Liver (tissue), 8 donors: ENCODE measurements at regions not wholly inside any gene's neighbourhood (a gene's known extent, or its start where the extent isn't known, plus 50 kb on each side); places are given as distances from the start of the nearest gene placed in this dataset.

Experiments used
- DNase-seq: peaks from one replicate; pipeline ENCODE4 v3.0.0-alpha.2; 2017; ENCODE audit warnings: low spot score
- H3K27ac ChIP-seq, 2 donors: one replicate each; pipeline ENCODE4 v1.7.0; 2013; ENCODE audit warnings: inconsistent platforms in 2 of 2, low read length in 2 of 2, control low read depth in 1 of 2, low read depth in 1 of 2, mild to moderate bottlenecking in 1 of 2
- H3K27me3 ChIP-seq, 4 donors: one replicate each; pipeline versions ENCODE4 v1.6.1 to v1.7.0; 2013; ENCODE audit warnings: low read length in 3 of 4, inconsistent platforms in 1 of 4, mild to moderate bottlenecking in 1 of 4, moderate library complexity in 1 of 4; ENCODE audit not compliant: control insufficient read depth in 4 of 4, insufficient read depth in 4 of 4
- H3K36me3 ChIP-seq, 4 donors: one replicate each; pipeline versions ENCODE4 v1.6.1 to v1.7.0; 2013; ENCODE audit warnings: low read length in 3 of 4, mild to moderate bottlenecking in 3 of 4, low read depth in 1 of 4, moderate library complexity in 1 of 4; ENCODE audit not compliant: control insufficient read depth in 4 of 4, insufficient read depth in 3 of 4
- H3K4me1 ChIP-seq, 4 donors: one replicate each; pipeline versions ENCODE4 v1.6.1 to v1.7.0; 2013; ENCODE audit warnings: low read length in 3 of 4, mild to moderate bottlenecking in 3 of 4, moderate library complexity in 1 of 4; ENCODE audit not compliant: control insufficient read depth in 4 of 4, insufficient read depth in 4 of 4
- H3K4me3 ChIP-seq, 3 donors: one replicate each; pipeline versions ENCODE4 v1.6.1 to v1.7.0; 2013; ENCODE audit warnings: low read length in 3 of 3, control low read depth in 1 of 3, low read depth in 1 of 3, mild to moderate bottlenecking in 1 of 3
- H3K9ac ChIP-seq, 2 donors: one replicate each; pipeline ENCODE4 v1.7.0; 2013; ENCODE audit warnings: low read length in 2 of 2, mild to moderate bottlenecking in 2 of 2, moderate library complexity in 2 of 2, control low read depth in 1 of 2, low read depth in 1 of 2
- H3K9me3 ChIP-seq, 4 donors: one replicate each; pipeline versions ENCODE4 v1.6.1 to v1.7.0; 2013; ENCODE audit warnings: low read length in 3 of 4; ENCODE audit not compliant: control insufficient read depth in 4 of 4
- CTCF ChIP-seq: fragments of 150-350 bp; IDR thresholded peaks from 2 replicates; pipeline ENCODE4 v1.5.1; 2017; ENCODE audit warnings: improper control_type of control experiment, low read depth, low read length; ENCODE audit not compliant: missing input control
- EGR1 ChIP-seq, 2 donors: IDR thresholded peaks; 2 replicates each; pipeline ENCODE4 v1.6.1; 2016 to 2018; ENCODE audit warnings: antibody characterized with exemption in 2 of 2, low read depth in 2 of 2
- FOXA1 ChIP-seq: IDR thresholded peaks from 2 replicates; pipeline ENCODE4 v1.6.1; 2016; ENCODE audit warnings: antibody characterized with exemption
- FOXA2 ChIP-seq: IDR thresholded peaks from 2 replicates; pipeline ENCODE4 v1.6.1; 2016; ENCODE audit warnings: antibody characterized with exemption
- GABPA ChIP-seq, 2 donors: IDR thresholded peaks in 1 of 2; conservative IDR thresholded peaks in 1 of 2; 2 replicates each; pipeline ENCODE4 v1.6.1; 2016; ENCODE audit warnings: antibody characterized with exemption in 2 of 2, mild to moderate bottlenecking in 1 of 2, moderate library complexity in 1 of 2
- HNF4A ChIP-seq, 2 donors: conservative IDR thresholded peaks; 2 replicates each; pipeline ENCODE4 v1.6.1; 2016; ENCODE audit warnings: antibody characterized with exemption in 2 of 2, mild to moderate bottlenecking in 2 of 2
- HNF4G ChIP-seq: IDR thresholded peaks from 2 replicates; pipeline ENCODE4 v1.6.1; 2016; ENCODE audit warnings: antibody characterized with exemption
- JUND ChIP-seq, 2 donors: IDR thresholded peaks; 2 replicates each; pipeline ENCODE4 v1.6.1; 2016; ENCODE audit warnings: antibody characterized with exemption in 2 of 2
- MAX ChIP-seq: IDR thresholded peaks from 2 replicates; pipeline ENCODE4 v1.6.1; 2016; ENCODE audit warnings: antibody characterized with exemption
- NR2F2 ChIP-seq: IDR thresholded peaks from 2 replicates; pipeline ENCODE4 v1.6.1; 2016; ENCODE audit warnings: antibody characterized with exemption
- RAD21 ChIP-seq, 2 donors: IDR thresholded peaks; 2 replicates each; pipeline ENCODE4 v1.6.1; 2016; ENCODE audit warnings: antibody characterized with exemption in 2 of 2, mild to moderate bottlenecking in 2 of 2
- RXRA ChIP-seq, 2 donors: IDR thresholded peaks; 2 replicates each; pipeline ENCODE4 v1.6.1; 2017 to 2018; ENCODE audit warnings: antibody characterized with exemption in 2 of 2, mild to moderate bottlenecking in 1 of 2
- SP1 ChIP-seq: IDR thresholded peaks from 2 replicates; pipeline ENCODE4 v1.6.1; 2018; ENCODE audit warnings: antibody characterized with exemption, mild to moderate bottlenecking
- TAF1 ChIP-seq: conservative IDR thresholded peaks from 2 replicates; pipeline ENCODE4 v1.6.1; 2016; ENCODE audit warnings: antibody characterized with exemption, mild to moderate bottlenecking
- YY1 ChIP-seq: IDR thresholded peaks from 2 replicates; pipeline ENCODE4 v1.6.1; 2016; ENCODE audit warnings: antibody characterized with exemption, mild to moderate bottlenecking
- ZBTB33 ChIP-seq: IDR thresholded peaks from 2 replicates; pipeline ENCODE4 v1.6.1; 2016; ENCODE audit warnings: antibody characterized with exemption
- WGBS: extraction: QIAGEN DNeasy Blood & Tissue Kit; methylation state at CpG from one replicate; pipeline ENCODE4 v1.1.7; 2013; 5-methylcytosine and 5-hydroxymethylcytosine counted together
- TF ChIP-seq, protein P1 (sequence below): IDR thresholded peaks from 2 replicates; pipeline ENCODE4 v1.6.1; 2016; ENCODE audit warnings: antibody characterized with exemption, mild to moderate bottlenecking
- TF ChIP-seq, protein P2 (sequence below): IDR thresholded peaks from 2 replicates; pipeline ENCODE4 v1.6.1; 2016; ENCODE audit warnings: antibody characterized with exemption
- donor health status: healthy.
- donor health status: healthy.
- donor health status: healthy.
- donor health status: healthy.
- donor health status: healthy.

GRCh38 chr3:28669870-28670269 is 321.2 kb upstream of the AZI2 start:
- no peak overlapping the region for H3K9ac ChIP-seq
- TF ChIP-seq RAD21 (IDR thresholded peaks at IDR 0.05) (no peak), EGR1 (IDR thresholded peaks at IDR 0.05; ENCODE audit: low read depth in 2 of 2) (no peak), FOXA2 (no peak), FOXA1 (no peak), JUND (IDR thresholded peaks at IDR 0.05) (no peak), CTCF (no peak), MAX (no peak), SP1 (no peak), NR2F2 (no peak), RXRA (IDR thresholded peaks at IDR 0.05) (no peak), YY1 (no peak), TAF1 (no peak), HNF4A (conservative IDR thresholded peaks at IDR 0.05) (no peak), ZBTB33 (no peak), GABPA (IDR thresholded peaks at IDR 0.05 in 1 of 2, conservative IDR thresholded peaks at IDR 0.05 in 1 of 2) (no peak), HNF4G (no peak)
- TF ChIP-seq, protein P1, sequence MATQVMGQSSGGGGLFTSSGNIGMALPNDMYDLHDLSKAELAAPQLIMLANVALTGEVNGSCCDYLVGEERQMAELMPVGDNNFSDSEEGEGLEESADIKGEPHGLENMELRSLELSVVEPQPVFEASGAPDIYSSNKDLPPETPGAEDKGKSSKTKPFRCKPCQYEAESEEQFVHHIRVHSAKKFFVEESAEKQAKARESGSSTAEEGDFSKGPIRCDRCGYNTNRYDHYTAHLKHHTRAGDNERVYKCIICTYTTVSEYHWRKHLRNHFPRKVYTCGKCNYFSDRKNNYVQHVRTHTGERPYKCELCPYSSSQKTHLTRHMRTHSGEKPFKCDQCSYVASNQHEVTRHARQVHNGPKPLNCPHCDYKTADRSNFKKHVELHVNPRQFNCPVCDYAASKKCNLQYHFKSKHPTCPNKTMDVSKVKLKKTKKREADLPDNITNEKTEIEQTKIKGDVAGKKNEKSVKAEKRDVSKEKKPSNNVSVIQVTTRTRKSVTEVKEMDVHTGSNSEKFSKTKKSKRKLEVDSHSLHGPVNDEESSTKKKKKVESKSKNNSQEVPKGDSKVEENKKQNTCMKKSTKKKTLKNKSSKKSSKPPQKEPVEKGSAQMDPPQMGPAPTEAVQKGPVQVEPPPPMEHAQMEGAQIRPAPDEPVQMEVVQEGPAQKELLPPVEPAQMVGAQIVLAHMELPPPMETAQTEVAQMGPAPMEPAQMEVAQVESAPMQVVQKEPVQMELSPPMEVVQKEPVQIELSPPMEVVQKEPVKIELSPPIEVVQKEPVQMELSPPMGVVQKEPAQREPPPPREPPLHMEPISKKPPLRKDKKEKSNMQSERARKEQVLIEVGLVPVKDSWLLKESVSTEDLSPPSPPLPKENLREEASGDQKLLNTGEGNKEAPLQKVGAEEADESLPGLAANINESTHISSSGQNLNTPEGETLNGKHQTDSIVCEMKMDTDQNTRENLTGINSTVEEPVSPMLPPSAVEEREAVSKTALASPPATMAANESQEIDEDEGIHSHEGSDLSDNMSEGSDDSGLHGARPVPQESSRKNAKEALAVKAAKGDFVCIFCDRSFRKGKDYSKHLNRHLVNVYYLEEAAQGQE: no peak
- TF ChIP-seq, protein P2, sequence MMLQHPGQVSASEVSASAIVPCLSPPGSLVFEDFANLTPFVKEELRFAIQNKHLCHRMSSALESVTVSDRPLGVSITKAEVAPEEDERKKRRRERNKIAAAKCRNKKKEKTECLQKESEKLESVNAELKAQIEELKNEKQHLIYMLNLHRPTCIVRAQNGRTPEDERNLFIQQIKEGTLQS: no peak
- no peaks in the 10 kb centered on the region for H3K9me3 ChIP-seq
- no peak overlapping the region for H3K27ac ChIP-seq
- WGBS: 92% methylated on average over 2 of the region's 2 CpGs
- peaks cover 0 to 10% (median 7%) of the 10 kb centered on the region in 4 donors for H3K4me1 ChIP-seq
- DNase-seq: no peak
- H3K4me3 ChIP-seq: no peak overlapping the region
- H3K36me3 ChIP-seq: no peaks in the 10 kb centered on the region
- H3K27me3 ChIP-seq: no peaks in the 10 kb centered on the region
